ENCODE measurements at regions not wholly inside any gene's neighbourhood (a gene's known extent, or its start where the extent isn't known, plus 50 kb on each side); places are given as distances from the start of the nearest gene placed in this dataset.
"Not testable (repeated sequence)": the region's sequence is repeated elsewhere in the genome, so short reads cannot be mapped to it uniquely, and the experiment has no call there.

GRCh38 chr2:91503959-91504741 is 2812.7 kb downstream of the RPIA start:
- not testable (repeated sequence) for TF ChIP-seq CTCF (IDR thresholded peaks at IDR 0.05); ZFX (IDR thresholded peaks at IDR 0.05; ENCODE audit: borderline replicate concordance)
